Panc1 (cell line): ENCODE measurements at regions not wholly inside any gene's neighbourhood (a gene's known extent, or its start where the extent isn't known, plus 50 kb on each side); places are given as distances from the start of the nearest gene placed in this dataset.
"Not testable (repeated sequence)": the region's sequence is repeated elsewhere in the genome, so short reads cannot be mapped to it uniquely, and the experiment has no call there.

Source experiments
- ATAC-seq: fragments of 200-7000 bp; cut with Tn5 transposase; 2 replicates; pipeline ENCODE4 v1.9.1; 2020; ENCODE audit warnings: mild to moderate bottlenecking, moderate library complexity
- BruUV-seq: library from RNA; stranded (reverse); fragments of 400-500 nt; replicated peaks from 2 replicates; lab custom pipeline; 2021; lab: Mats Ljungman, UMichigan
- CTCF ChIA-PET: fragments of 300-600 bp; sonication (Branson Sonifier 250); formaldehyde crosslinking; loops from one replicate; lab custom pipeline; 2022; ENCODE audit warnings: antibody characterized with exemption; lab: Charles Lee
- POLR2A ChIA-PET: fragments of 300-600 bp; sonication (Branson Sonifier 250); formaldehyde crosslinking; loops from one replicate; lab custom pipeline; 2022; ENCODE audit warnings: antibody characterized with exemption; lab: Charles Lee
- DNase-seq: peaks from one replicate; pipeline ENCODE4 v3.0.0-alpha.2; 2010; ENCODE audit warnings: low read depth, low spot score
- H3K27ac ChIP-seq: 2 replicates; pipeline ENCODE4 v1.5.1; 2011; ENCODE audit warnings: mild to moderate bottlenecking, low read length, inconsistent platforms
- H3K27me3 ChIP-seq: fragments of 200-500 bp; sonication (Bioruptor generic); 2 replicates; pipeline ENCODE4 v1.6.0; 2014; ENCODE audit warnings: low read length, inconsistent platforms; ENCODE audit not compliant: control insufficient read depth, insufficient read depth
- H3K36me3 ChIP-seq: fragments of 200-500 bp; sonication (Bioruptor generic); 2 replicates; pipeline ENCODE4 v1.5.1; 2014; ENCODE audit warnings: inconsistent platforms, mild to moderate bottlenecking, low read length, moderate library complexity; ENCODE audit not compliant: control insufficient read depth, insufficient read depth
- H3K4me1 ChIP-seq: 2 replicates; pipeline ENCODE4 v1.5.1; 2011; ENCODE audit warnings: inconsistent platforms, mild to moderate bottlenecking, low read length, moderate library complexity; ENCODE audit not compliant: control insufficient read depth, insufficient read depth
- H3K4me3 ChIP-seq, 2 experiments: 2 replicates each; pipeline ENCODE4 v1.5.1; 2011 to 2012; ENCODE audit warnings: low read depth in 2 of 2, low read length in 2 of 2, mild to moderate bottlenecking in 2 of 2, inconsistent platforms in 1 of 2, moderate library complexity in 1 of 2
- H3K9me3 ChIP-seq: fragments of 200-500 bp; sonication (Bioruptor generic); 2 replicates; pipeline ENCODE4 v1.5.1; 2014; ENCODE audit warnings: low read depth, mild to moderate bottlenecking, inconsistent platforms, low read length, moderate library complexity; ENCODE audit not compliant: control insufficient read depth, insufficient read depth
- POLR2AphosphoS5 ChIP-seq: IDR thresholded peaks from 2 replicates; pipeline ENCODE4 v1.6.1; 2012; ENCODE audit warnings: mild to moderate bottlenecking, low read depth, low read length, moderate library complexity
- SIN3A ChIP-seq: IDR thresholded peaks from 2 replicates; pipeline ENCODE4 v1.6.1; 2012; ENCODE audit warnings: low read depth, mild to moderate bottlenecking, low read length, moderate library complexity, borderline replicate concordance; ENCODE audit not compliant: insufficient read depth
- TCF7L2 ChIP-seq: IDR thresholded peaks from 2 replicates; pipeline ENCODE4 v1.6.1; 2011; ENCODE audit warnings: mild to moderate bottlenecking, low read depth, low read length, inconsistent platforms
- in situ Hi-C: cut with HindIII; loops from 2 replicates; pipeline ENCODE4 v1.10.0; 2016; ENCODE audit warnings: low sequenced_read_pairs, low pct_unique_long_range_greater_than_20kb
- intact Hi-C: fragments of 100-400 bp; cut with micrococcal nuclease; formaldehyde crosslinking; loops from one replicate; pipeline ENCODE4 v1.10.0; 2022; ENCODE audit not compliant: unreplicated experiment
- TF ChIP-seq, protein P1 (sequence below), 2 experiments: IDR thresholded peaks; 2 replicates each; pipeline ENCODE4 v1.6.1; 2011 to 2012; ENCODE audit warnings: low read depth in 2 of 2, control low read depth in 1 of 2, low read length in 1 of 2, mild to moderate bottlenecking in 1 of 2, moderate library complexity in 1 of 2; ENCODE audit not compliant: insufficient read depth in 1 of 2
- TF ChIP-seq, protein P2 (sequence below): fragments of 450-650 bp; IDR thresholded peaks from 2 replicates; pipeline ENCODE4 v1.5.1; 2017; ENCODE audit warnings: mild to moderate bottlenecking

DNA sequence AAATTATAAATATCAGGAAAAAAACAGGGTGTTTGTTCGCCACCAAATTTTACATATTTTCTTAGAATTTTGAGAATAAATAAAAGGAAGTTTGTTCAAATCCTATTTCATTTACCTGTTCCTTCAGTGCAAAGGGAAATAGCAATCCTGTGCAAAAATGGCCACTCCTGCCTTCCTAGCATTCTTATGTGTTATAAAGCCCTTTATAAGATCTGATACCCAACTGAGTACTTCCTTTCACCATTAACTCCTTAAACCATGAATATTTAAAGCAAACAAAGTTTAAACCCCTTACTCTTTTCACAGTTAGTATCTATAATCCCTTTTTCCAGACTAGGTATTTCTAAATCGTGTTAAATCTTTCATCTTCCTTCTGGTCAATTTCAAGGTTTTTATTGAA is 427.8 kb downstream of the NR4A2 start:
- no peaks in the 10 kb centered on the region; the same call in 1 of the 2 replicates for H3K9me3 ChIP-seq
- no peak for ATAC-seq

DNA sequence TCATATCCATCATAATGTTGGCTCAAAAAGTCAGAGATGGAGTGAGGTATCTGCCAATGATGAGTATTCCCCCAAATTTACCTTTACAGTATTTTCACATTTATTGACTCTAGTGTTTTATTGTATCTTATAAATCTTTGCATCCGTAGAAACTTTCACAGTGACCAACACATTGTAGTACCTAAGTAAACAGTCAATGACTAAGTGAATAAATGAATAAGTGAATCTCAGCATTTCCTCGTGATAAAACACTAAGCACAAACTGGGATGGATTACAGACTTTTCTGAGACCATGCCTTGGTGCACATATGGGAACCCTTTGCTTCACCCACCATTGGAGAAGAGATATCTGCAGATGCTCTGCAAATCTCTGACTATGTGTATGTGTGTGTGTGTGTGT is 429.9 kb downstream of the NR4A2 start:
- DNase-seq (no peak), ATAC-seq (no peak)
- BruUV-seq: no TSS peak
- intact Hi-C loops: no loop called here
- POLR2A ChIA-PET: no interaction called here
- in situ Hi-C loops: no loop called here
- H3K4me1 ChIP-seq: no peaks in the 10 kb centered on the region
- no peak overlapping the region for H3K27ac ChIP-seq
- no peaks in the 10 kb centered on the region for H3K36me3 ChIP-seq
- CTCF ChIA-PET: no interaction called here
- no peak overlapping the region for H3K4me3 ChIP-seq
- no peaks in the 10 kb centered on the region for H3K27me3 ChIP-seq
- TF ChIP-seq, protein P1, sequence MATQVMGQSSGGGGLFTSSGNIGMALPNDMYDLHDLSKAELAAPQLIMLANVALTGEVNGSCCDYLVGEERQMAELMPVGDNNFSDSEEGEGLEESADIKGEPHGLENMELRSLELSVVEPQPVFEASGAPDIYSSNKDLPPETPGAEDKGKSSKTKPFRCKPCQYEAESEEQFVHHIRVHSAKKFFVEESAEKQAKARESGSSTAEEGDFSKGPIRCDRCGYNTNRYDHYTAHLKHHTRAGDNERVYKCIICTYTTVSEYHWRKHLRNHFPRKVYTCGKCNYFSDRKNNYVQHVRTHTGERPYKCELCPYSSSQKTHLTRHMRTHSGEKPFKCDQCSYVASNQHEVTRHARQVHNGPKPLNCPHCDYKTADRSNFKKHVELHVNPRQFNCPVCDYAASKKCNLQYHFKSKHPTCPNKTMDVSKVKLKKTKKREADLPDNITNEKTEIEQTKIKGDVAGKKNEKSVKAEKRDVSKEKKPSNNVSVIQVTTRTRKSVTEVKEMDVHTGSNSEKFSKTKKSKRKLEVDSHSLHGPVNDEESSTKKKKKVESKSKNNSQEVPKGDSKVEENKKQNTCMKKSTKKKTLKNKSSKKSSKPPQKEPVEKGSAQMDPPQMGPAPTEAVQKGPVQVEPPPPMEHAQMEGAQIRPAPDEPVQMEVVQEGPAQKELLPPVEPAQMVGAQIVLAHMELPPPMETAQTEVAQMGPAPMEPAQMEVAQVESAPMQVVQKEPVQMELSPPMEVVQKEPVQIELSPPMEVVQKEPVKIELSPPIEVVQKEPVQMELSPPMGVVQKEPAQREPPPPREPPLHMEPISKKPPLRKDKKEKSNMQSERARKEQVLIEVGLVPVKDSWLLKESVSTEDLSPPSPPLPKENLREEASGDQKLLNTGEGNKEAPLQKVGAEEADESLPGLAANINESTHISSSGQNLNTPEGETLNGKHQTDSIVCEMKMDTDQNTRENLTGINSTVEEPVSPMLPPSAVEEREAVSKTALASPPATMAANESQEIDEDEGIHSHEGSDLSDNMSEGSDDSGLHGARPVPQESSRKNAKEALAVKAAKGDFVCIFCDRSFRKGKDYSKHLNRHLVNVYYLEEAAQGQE (IDR thresholded peaks at IDR 0.05; ENCODE audit: insufficient read depth in 1 of 2, low read depth in 2 of 2, low read length in 1 of 2): no peak
- TF ChIP-seq TCF7L2 (no peak), POLR2AphosphoS5 (no peak), SIN3A (no peak)
- TF ChIP-seq, protein P2, sequence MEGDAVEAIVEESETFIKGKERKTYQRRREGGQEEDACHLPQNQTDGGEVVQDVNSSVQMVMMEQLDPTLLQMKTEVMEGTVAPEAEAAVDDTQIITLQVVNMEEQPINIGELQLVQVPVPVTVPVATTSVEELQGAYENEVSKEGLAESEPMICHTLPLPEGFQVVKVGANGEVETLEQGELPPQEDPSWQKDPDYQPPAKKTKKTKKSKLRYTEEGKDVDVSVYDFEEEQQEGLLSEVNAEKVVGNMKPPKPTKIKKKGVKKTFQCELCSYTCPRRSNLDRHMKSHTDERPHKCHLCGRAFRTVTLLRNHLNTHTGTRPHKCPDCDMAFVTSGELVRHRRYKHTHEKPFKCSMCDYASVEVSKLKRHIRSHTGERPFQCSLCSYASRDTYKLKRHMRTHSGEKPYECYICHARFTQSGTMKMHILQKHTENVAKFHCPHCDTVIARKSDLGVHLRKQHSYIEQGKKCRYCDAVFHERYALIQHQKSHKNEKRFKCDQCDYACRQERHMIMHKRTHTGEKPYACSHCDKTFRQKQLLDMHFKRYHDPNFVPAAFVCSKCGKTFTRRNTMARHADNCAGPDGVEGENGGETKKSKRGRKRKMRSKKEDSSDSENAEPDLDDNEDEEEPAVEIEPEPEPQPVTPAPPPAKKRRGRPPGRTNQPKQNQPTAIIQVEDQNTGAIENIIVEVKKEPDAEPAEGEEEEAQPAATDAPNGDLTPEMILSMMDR: no peak
- no peaks in the 10 kb centered on the region; the same call in 1 of the 2 replicates for H3K9me3 ChIP-seq

More for the DNA sequence above, 427.8 kb downstream of the NR4A2 start:
- in situ Hi-C loops: no loop called here
- Histone ChIP-seq H3K27me3 (no peaks in the 10 kb centered on the region), H3K27ac (no peak overlapping the region), H3K4me1 (no peaks in the 10 kb centered on the region), H3K4me3 (no peak overlapping the region), H3K36me3 (no peaks in the 10 kb centered on the region)
- no peak for TF ChIP-seq SIN3A
- POLR2A ChIA-PET: no interaction called here
- no TSS peak for BruUV-seq
- DNase-seq: no peak
- intact Hi-C loops: no loop called here
- CTCF ChIA-PET: no interaction called here

DNA sequence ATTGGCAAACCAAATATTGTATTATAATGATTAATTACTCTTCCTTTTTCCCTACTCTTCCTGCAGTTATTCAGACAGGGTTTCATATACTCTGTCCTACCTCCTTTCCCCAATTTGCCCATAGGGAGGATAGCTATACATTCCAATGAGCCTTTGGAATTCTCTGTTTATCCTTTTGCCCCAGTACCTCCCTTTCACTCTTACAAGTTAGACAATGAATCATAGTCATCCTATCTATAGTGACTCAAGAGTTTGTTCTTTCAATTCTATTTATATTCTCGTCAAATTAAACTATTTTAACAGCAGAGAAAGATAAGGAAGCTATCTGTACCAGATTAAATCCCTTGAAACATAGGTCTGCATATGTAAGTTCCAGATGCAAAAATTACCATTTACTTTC is 437.5 kb downstream of the NR4A2 start:
- intact Hi-C loops: no loop called here
- no TSS peak for BruUV-seq
- DNase-seq: no peak

DNA sequence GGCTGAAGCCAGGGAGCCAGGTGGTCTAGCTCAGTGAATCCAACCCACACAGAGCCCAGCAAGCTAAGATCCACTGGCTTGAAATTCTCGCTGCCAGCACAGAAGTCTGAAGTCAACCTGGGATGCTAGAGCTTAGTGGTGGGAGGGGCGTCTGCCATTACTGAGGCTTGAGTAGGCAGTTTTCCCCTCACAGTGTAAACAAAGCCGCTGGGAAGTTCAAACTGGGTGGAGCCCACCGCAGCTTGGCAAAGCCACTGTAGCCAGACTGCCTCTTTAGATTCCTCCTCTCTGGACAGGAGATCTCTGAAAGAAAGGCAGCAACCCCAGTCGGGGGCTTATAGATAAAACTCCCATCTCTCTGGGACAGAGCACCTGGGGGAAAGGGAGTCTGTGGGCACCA is 452.1 kb downstream of the NR4A2 start:
- POLR2A ChIA-PET, H3K27me3 ChIP-seq, H3K9me3 ChIP-seq, H3K4me3 ChIP-seq, intact Hi-C loops, H3K27ac ChIP-seq, BruUV-seq, ATAC-seq, in situ Hi-C loops, H3K4me1 ChIP-seq, CTCF ChIA-PET, DNase-seq, H3K36me3 ChIP-seq: not testable (repeated sequence)

More for the DNA sequence above, 437.5 kb downstream of the NR4A2 start:
- Histone ChIP-seq H3K9me3 (no peaks in the 10 kb centered on the region), H3K36me3 (no peaks in the 10 kb centered on the region), H3K4me1 (no peaks in the 10 kb centered on the region), H3K27me3 (no peaks in the 10 kb centered on the region), H3K4me3 (no peak overlapping the region), H3K27ac (no peak overlapping the region)
- POLR2A ChIA-PET: no interaction called here
- no peak for ATAC-seq
- TF ChIP-seq, protein P1 (IDR thresholded peaks at IDR 0.05; ENCODE audit: insufficient read depth in 1 of 2, low read depth in 2 of 2, low read length in 1 of 2): no peak
- TF ChIP-seq POLR2AphosphoS5: no peak
- in situ Hi-C loops: no loop called here
- CTCF ChIA-PET: no interaction called here
